ENCODE measurements at regions not wholly inside any gene's neighbourhood (a gene's known extent, or its start where the extent isn't known, plus 50 kb on each side); places are given as distances from the start of the nearest gene placed in this dataset.

GRCh38 chr1:29991025-29991424 is 732.4 kb downstream of the MATN1 start:
- Histone ChIP-seq H3K4me3 (ENCODE audit: low read depth, low read length) (no peak overlapping the region), H3K27me3 (replicated peaks) (no peaks in the 10 kb centered on the region), H3K27ac (no peak overlapping the region), H3K36me3 (replicated peaks) (no peaks in the 10 kb centered on the region)
- in situ Hi-C loops (cut with HindIII; ENCODE audit: low pct_ligation_motif_present, low sequenced_read_pairs): no loop called here
- TF ChIP-seq CTCF (IDR thresholded peaks at IDR 0.05; ENCODE audit: low read depth, low read length, missing control alignments): no peak
- no peak for DNase-seq

- no peak for TF ChIP-seq CTCF (IDR thresholded peaks at IDR 0.05; ENCODE audit: low read depth, low read length, missing control alignments)
- H3K27ac ChIP-seq: no peak overlapping the region
- H3K4me3 ChIP-seq (ENCODE audit: low read depth, low read length): no peak overlapping the region
- DNase-seq: no peak
- H3K27me3 ChIP-seq (replicated peaks): no peaks in the 10 kb centered on the region
- no peaks in the 10 kb centered on the region for H3K36me3 ChIP-seq (replicated peaks)
- in situ Hi-C loops (cut with HindIII; ENCODE audit: low pct_ligation_motif_present, low sequenced_read_pairs): no loop called here
These were observed 733.1 kb downstream of the MATN1 start for GRCh38 chr1:29990304-29990703.

- Histone ChIP-seq H3K4me3 (ENCODE audit: low read depth, low read length) (no peak overlapping the region), H3K27me3 (replicated peaks) (no peaks in the 10 kb centered on the region), H3K27ac (no peak overlapping the region), H3K36me3 (replicated peaks) (no peaks in the 10 kb centered on the region)
- in situ Hi-C loops (cut with HindIII; ENCODE audit: low pct_ligation_motif_present, low sequenced_read_pairs): no loop called here
- TF ChIP-seq CTCF (IDR thresholded peaks at IDR 0.05; ENCODE audit: low read depth, low read length, missing control alignments): no peak
- no peak for DNase-seq
These were observed 736.4 kb downstream of the MATN1 start for GRCh38 chr1:29986986-29987385.

GRCh38 chr1:29985606-29985945 is 737.8 kb downstream of the MATN1 start:
- Histone ChIP-seq H3K27ac (no peak overlapping the region), H3K36me3 (replicated peaks) (no peaks in the 10 kb centered on the region), H3K27me3 (replicated peaks) (no peaks in the 10 kb centered on the region), H3K4me3 (ENCODE audit: low read depth, low read length) (no peak overlapping the region)
- DNase-seq: no peak
- in situ Hi-C loops (cut with HindIII; ENCODE audit: low pct_ligation_motif_present, low sequenced_read_pairs): no loop called here
- no peak for TF ChIP-seq CTCF (IDR thresholded peaks at IDR 0.05; ENCODE audit: low read depth, low read length, missing control alignments)

GRCh38 chr1:29984862-29985605 is 738.4 kb downstream of the MATN1 start:
- TF ChIP-seq CTCF (IDR thresholded peaks at IDR 0.05; ENCODE audit: low read depth, low read length, missing control alignments): no peak
- Histone ChIP-seq H3K27me3 (replicated peaks) (no peaks in the 10 kb centered on the region), H3K4me3 (ENCODE audit: low read depth, low read length) (no peak overlapping the region), H3K36me3 (replicated peaks) (no peaks in the 10 kb centered on the region), H3K27ac (no peak overlapping the region)
- in situ Hi-C loops (cut with HindIII; ENCODE audit: low pct_ligation_motif_present, low sequenced_read_pairs): no loop called here
- no peak for DNase-seq
